ENCODE measurements at regions not wholly inside any gene's neighbourhood (a gene's known extent, or its start where the extent isn't known, plus 50 kb on each side); places are given as distances from the start of the nearest gene placed in this dataset.

DNA sequence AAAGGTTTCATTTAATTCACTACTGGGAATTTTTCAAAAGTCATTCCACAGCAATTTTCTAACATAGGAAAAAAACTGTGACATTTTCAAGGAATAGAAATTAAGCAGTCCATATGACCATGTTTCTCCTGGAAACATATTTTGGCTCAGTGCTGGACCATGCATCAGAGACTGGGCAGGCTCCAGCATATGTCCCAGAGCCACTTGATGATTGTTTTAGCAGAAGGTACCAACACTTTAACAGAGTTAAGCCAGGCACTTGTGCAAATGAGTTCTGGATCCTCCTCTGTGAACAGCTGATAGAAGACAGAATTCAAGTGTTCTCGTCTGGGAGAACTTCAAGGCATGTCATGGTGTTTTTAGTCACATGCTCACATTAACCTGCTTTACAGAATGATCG, 516.3 kb downstream of the COL12A1 start (continued):
- TF ChIP-seq, protein P1, sequence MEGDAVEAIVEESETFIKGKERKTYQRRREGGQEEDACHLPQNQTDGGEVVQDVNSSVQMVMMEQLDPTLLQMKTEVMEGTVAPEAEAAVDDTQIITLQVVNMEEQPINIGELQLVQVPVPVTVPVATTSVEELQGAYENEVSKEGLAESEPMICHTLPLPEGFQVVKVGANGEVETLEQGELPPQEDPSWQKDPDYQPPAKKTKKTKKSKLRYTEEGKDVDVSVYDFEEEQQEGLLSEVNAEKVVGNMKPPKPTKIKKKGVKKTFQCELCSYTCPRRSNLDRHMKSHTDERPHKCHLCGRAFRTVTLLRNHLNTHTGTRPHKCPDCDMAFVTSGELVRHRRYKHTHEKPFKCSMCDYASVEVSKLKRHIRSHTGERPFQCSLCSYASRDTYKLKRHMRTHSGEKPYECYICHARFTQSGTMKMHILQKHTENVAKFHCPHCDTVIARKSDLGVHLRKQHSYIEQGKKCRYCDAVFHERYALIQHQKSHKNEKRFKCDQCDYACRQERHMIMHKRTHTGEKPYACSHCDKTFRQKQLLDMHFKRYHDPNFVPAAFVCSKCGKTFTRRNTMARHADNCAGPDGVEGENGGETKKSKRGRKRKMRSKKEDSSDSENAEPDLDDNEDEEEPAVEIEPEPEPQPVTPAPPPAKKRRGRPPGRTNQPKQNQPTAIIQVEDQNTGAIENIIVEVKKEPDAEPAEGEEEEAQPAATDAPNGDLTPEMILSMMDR (IDR thresholded peaks at IDR 0.05; ENCODE audit: poor library complexity, severe bottlenecking) = no peak
- no peak for TF ChIP-seq MXI1 (conservative IDR thresholded peaks at IDR 0.05; ENCODE audit: poor library complexity, severe bottlenecking)
- TF ChIP-seq SMC3 (conservative IDR thresholded peaks at IDR 0.05; ENCODE audit: poor library complexity) = no peak

DNA sequence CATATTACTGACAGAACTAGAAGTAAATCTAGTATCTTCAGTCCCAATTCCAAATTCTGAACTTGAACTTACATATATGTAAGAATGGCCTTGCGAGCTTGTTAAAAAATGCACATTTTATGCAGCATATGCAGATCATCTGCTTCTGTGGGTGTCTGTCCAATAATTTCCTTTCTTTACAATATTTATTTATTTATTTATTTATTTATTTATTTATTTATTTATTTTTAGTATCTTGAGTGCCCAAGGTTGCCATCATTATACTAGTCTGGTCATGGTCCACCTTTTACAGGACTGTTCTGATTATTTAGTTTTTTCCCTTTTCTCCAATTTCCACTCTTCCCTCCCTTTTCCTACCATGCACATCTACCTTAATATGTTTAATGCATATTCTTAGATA, 528.4 kb downstream of the COL12A1 start:
- no peaks in the 10 kb centered on the region for H3K9me2 ChIP-seq (ENCODE audit: insufficient read depth, low read length)
- TF ChIP-seq, protein P1 (IDR thresholded peaks at IDR 0.05; ENCODE audit: poor library complexity, severe bottlenecking) = no peak
- TF ChIP-seq EP300 (conservative IDR thresholded peaks at IDR 0.05; ENCODE audit: poor library complexity, severe bottlenecking) (no peak), EZH2 (IDR thresholded peaks at IDR 0.05; ENCODE audit: borderline replicate concordance, insufficient read depth, low read length, poor library complexity, severe bottlenecking) (no peak), MXI1 (conservative IDR thresholded peaks at IDR 0.05; ENCODE audit: poor library complexity, severe bottlenecking) (no peak), POLR2AphosphoS5 (IDR thresholded peaks at IDR 0.05) (no peak), TAF1 (IDR thresholded peaks at IDR 0.05; ENCODE audit: low read depth) (no peak), SMC3 (conservative IDR thresholded peaks at IDR 0.05; ENCODE audit: poor library complexity) (no peak), RAD21 (conservative IDR thresholded peaks at IDR 0.05) (no peak)
- TF ChIP-seq, protein P2, sequence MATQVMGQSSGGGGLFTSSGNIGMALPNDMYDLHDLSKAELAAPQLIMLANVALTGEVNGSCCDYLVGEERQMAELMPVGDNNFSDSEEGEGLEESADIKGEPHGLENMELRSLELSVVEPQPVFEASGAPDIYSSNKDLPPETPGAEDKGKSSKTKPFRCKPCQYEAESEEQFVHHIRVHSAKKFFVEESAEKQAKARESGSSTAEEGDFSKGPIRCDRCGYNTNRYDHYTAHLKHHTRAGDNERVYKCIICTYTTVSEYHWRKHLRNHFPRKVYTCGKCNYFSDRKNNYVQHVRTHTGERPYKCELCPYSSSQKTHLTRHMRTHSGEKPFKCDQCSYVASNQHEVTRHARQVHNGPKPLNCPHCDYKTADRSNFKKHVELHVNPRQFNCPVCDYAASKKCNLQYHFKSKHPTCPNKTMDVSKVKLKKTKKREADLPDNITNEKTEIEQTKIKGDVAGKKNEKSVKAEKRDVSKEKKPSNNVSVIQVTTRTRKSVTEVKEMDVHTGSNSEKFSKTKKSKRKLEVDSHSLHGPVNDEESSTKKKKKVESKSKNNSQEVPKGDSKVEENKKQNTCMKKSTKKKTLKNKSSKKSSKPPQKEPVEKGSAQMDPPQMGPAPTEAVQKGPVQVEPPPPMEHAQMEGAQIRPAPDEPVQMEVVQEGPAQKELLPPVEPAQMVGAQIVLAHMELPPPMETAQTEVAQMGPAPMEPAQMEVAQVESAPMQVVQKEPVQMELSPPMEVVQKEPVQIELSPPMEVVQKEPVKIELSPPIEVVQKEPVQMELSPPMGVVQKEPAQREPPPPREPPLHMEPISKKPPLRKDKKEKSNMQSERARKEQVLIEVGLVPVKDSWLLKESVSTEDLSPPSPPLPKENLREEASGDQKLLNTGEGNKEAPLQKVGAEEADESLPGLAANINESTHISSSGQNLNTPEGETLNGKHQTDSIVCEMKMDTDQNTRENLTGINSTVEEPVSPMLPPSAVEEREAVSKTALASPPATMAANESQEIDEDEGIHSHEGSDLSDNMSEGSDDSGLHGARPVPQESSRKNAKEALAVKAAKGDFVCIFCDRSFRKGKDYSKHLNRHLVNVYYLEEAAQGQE (IDR thresholded peaks at IDR 0.05; ENCODE audit: borderline replicate concordance) = no peak
- H3K79me2 ChIP-seq (replicated peaks; ENCODE audit: insufficient read depth, low read length) = no peaks in the 10 kb centered on the region
- no peak overlapping the region for H3K27ac ChIP-seq (ENCODE audit: low read length)
- no peaks in the 10 kb centered on the region for H3K9me3 ChIP-seq (ENCODE audit: low read length)
- no peak overlapping the region for H3K9ac ChIP-seq (ENCODE audit: low read length)
- H3K4me2 ChIP-seq (ENCODE audit: low read length) = no peak overlapping the region
- H3F3A ChIP-seq (ENCODE audit: insufficient read depth, low read length, poor library complexity, severe bottlenecking) = no peaks in the 10 kb centered on the region
- no peaks in the 10 kb centered on the region for H3K36me3 ChIP-seq (ENCODE audit: insufficient read depth, low read length)
- no peak overlapping the region for H2AFZ ChIP-seq (ENCODE audit: low read depth, low read length)
- no peak overlapping the region for H3K4me3 ChIP-seq (ENCODE audit: low read length)
- H4K20me1 ChIP-seq (ENCODE audit: insufficient read depth) = no peaks in the 10 kb centered on the region
- H3K27me3 ChIP-seq (ENCODE audit: insufficient read depth, low read depth, low read length) = no peaks in the 10 kb centered on the region

DNA sequence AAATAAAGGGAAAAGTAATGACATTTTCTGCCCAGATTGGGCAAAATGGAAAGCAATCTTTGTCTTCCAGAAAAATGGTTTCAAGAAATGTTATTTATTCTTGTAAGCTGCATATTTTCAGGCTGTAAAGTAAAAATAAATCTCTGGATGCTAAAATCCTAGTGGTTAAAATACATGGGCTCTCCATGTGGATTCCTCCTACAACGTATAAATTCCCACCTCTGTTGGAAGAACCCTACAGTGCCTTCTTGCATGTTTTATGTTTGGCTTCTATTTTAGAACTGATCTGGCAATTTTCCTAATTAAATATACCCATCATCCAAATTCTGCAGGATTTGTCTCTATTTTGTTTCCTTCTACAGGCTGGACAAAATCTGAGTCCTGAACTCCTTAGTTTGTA, 528.9 kb downstream of the COL12A1 start:
- no peaks in the 10 kb centered on the region for H3K9me2 ChIP-seq (ENCODE audit: insufficient read depth, low read length)
- no peaks in the 10 kb centered on the region for H3K79me2 ChIP-seq (replicated peaks; ENCODE audit: insufficient read depth, low read length)
- H3K27me3 ChIP-seq (ENCODE audit: insufficient read depth, low read depth, low read length) = no peaks in the 10 kb centered on the region
- no peaks in the 10 kb centered on the region for H3F3A ChIP-seq (ENCODE audit: insufficient read depth, low read length, poor library complexity, severe bottlenecking)
- no peak overlapping the region for H3K27ac ChIP-seq (ENCODE audit: low read length)
- H2AFZ ChIP-seq (ENCODE audit: low read depth, low read length) = no peak overlapping the region
- no peak overlapping the region for H3K4me3 ChIP-seq (ENCODE audit: low read length)
- no peak overlapping the region for H3K4me2 ChIP-seq (ENCODE audit: low read length)
- TF ChIP-seq MXI1 (conservative IDR thresholded peaks at IDR 0.05; ENCODE audit: poor library complexity, severe bottlenecking) = no peak
- TF ChIP-seq SMC3 (conservative IDR thresholded peaks at IDR 0.05; ENCODE audit: poor library complexity) = no peak
- no peak for TF ChIP-seq TAF1 (IDR thresholded peaks at IDR 0.05; ENCODE audit: low read depth)
- TF ChIP-seq, protein P1 (IDR thresholded peaks at IDR 0.05; ENCODE audit: poor library complexity, severe bottlenecking) = no peak
- TF ChIP-seq EZH2 (IDR thresholded peaks at IDR 0.05; ENCODE audit: borderline replicate concordance, insufficient read depth, low read length, poor library complexity, severe bottlenecking) = no peak
- TF ChIP-seq EP300 (conservative IDR thresholded peaks at IDR 0.05; ENCODE audit: poor library complexity, severe bottlenecking) = no peak
- no peaks in the 10 kb centered on the region for H3K36me3 ChIP-seq (ENCODE audit: insufficient read depth, low read length)
- no peak overlapping the region for H3K9ac ChIP-seq (ENCODE audit: low read length)
- H4K20me1 ChIP-seq (ENCODE audit: insufficient read depth) = no peaks in the 10 kb centered on the region
- no peaks in the 10 kb centered on the region for H3K9me3 ChIP-seq (ENCODE audit: low read length)

Measured in neural cell (in vitro differentiated cells).